ENCODE measurements at regions not wholly inside any gene's neighbourhood (a gene's known extent, or its start where the extent isn't known, plus 50 kb on each side); places are given as distances from the start of the nearest gene placed in this dataset.
"Not testable (repeated sequence)": the region's sequence is repeated elsewhere in the genome, so short reads cannot be mapped to it uniquely, and the experiment has no call there.

- no peak for TF ChIP-seq CTCF (conservative IDR thresholded peaks at IDR 0.05; ENCODE audit: low read depth, low read length)
- DNase-seq (ENCODE audit: low read depth): no peak
- H3K4me3 ChIP-seq (ENCODE audit: low read depth, low read length): no peak overlapping the region
Observed at GRCh38 chr5:50501491-50502228, 60.6 kb upstream of the EMB start.

- peak; percentile 12 for DNase-seq (ENCODE audit: low read depth)
- H3K4me3 ChIP-seq (ENCODE audit: low read depth, low read length): not testable (repeated sequence)
Observed at GRCh38 chr5:50513028-50513457, 72.0 kb upstream of the EMB start.

- DNase-seq (ENCODE audit: low read depth); H3K4me3 ChIP-seq (ENCODE audit: low read depth, low read length): not testable (repeated sequence)
Observed at GRCh38 chr5:50521060-50521459, 80.0 kb upstream of the EMB start.

- DNase-seq (ENCODE audit: low read depth); H3K4me3 ChIP-seq (ENCODE audit: low read depth, low read length): not testable (repeated sequence)
Observed at GRCh38 chr5:50527514-50528060, 86.5 kb upstream of the EMB start.

GRCh38 chr5:50535393-50535792 is 94.3 kb upstream of the EMB start:
- DNase-seq (ENCODE audit: low read depth): no peak
- no peak overlapping the region for H3K4me3 ChIP-seq (ENCODE audit: low read depth, low read length)
- TF ChIP-seq CTCF (conservative IDR thresholded peaks at IDR 0.05; ENCODE audit: low read depth, low read length): no peak

- DNase-seq (ENCODE audit: low read depth); H3K4me3 ChIP-seq (ENCODE audit: low read depth, low read length): not testable (repeated sequence)
Observed at GRCh38 chr5:50537534-50537933, 96.4 kb upstream of the EMB start.

- DNase-seq (ENCODE audit: low read depth): no peak
- H3K4me3 ChIP-seq (ENCODE audit: low read depth, low read length): no peak overlapping the region
- TF ChIP-seq CTCF (conservative IDR thresholded peaks at IDR 0.05; ENCODE audit: low read depth, low read length): no peak
Observed at GRCh38 chr5:50547303-50547702, 106.2 kb upstream of the EMB start.

GRCh38 chr5:50550267-50550666 is 109.2 kb upstream of the EMB start:
- DNase-seq (ENCODE audit: low read depth): no peak
- TF ChIP-seq CTCF (conservative IDR thresholded peaks at IDR 0.05; ENCODE audit: low read depth, low read length): no peak
- no peak overlapping the region for H3K4me3 ChIP-seq (ENCODE audit: low read depth, low read length)

- peak; percentile 2 for DNase-seq (ENCODE audit: low read depth)
- no peak overlapping the region for H3K4me3 ChIP-seq (ENCODE audit: low read depth, low read length)
Observed at GRCh38 chr5:50550993-50551392, 109.9 kb upstream of the EMB start.

More at GRCh38 chr5:50550993-50551392, 109.9 kb upstream of the EMB start:
- TF ChIP-seq CTCF (conservative IDR thresholded peaks at IDR 0.05; ENCODE audit: low read depth, low read length): no peak

All from choroid plexus epithelial cell (primary cell).